ENCODE measurements at regions not wholly inside any gene's neighbourhood (a gene's known extent, or its start where the extent isn't known, plus 50 kb on each side); places are given as distances from the start of the nearest gene placed in this dataset.

- H3K4me1 ChIP-seq (ENCODE audit: control insufficient read depth, insufficient read depth, low read length): no peaks in the 10 kb centered on the region
- DNase-seq (peak; percentile 79), ATAC-seq (ENCODE audit: low read depth) (peak; percentile 93)
- no peaks in the 10 kb centered on the region for H3K27me3 ChIP-seq (ENCODE audit: control insufficient read depth, insufficient read depth, low read length)
- no peak overlapping the region for H2BK15ac ChIP-seq (ENCODE audit: low read depth, low read length)
- peak overlapping the region; percentile 63 for H2AFZ ChIP-seq (replicated peaks; ENCODE audit: low read length, poor library complexity)
- H2AK9ac ChIP-seq (replicated peaks; ENCODE audit: low read depth, low read length, poor library complexity): no peak overlapping the region
- intact Hi-C loops (cut with micrococcal nuclease): loop anchor here (1.0 to 5.0 kb wide), 5 partner anchors 41 to 1228 kb away; partner anchors contain the start of gene GAS1
- no peak overlapping the region for H3K56ac ChIP-seq (ENCODE audit: extremely low read depth, insufficient read depth, low read length)
- H3K36me3 ChIP-seq (ENCODE audit: control insufficient read depth, insufficient read depth, low read length): no peaks in the 10 kb centered on the region
- H3K79me1 ChIP-seq (ENCODE audit: low read depth in 1 of 2, low read length in 2 of 2): no peaks in the 10 kb centered on the region
- ChIA-PET POLR2A (ENCODE audit: unreplicated experiment) (no interaction called here), CTCF (interaction anchor here (0.5 to 3.1 kb wide), 21 partner anchors 10 to 1607 kb away, joined by 3 to 20 read pairs (median 4); no protein-coding TSS in a partner anchor)
- H2BK20ac ChIP-seq (ENCODE audit: low read depth, low read length): 0 out of 2 replicates have a peak overlapping the region, but pooled peaks have one; percentile 2
- dilution Hi-C loops (cut with HindIII; ENCODE audit: low sequenced_read_pairs, unreplicated experiment): no loop called here
- no TSS peak for BruUV-seq (replicated peaks)
- peak; percentile 71 for TF ChIP-seq SMC3 (IDR thresholded peaks at IDR 0.05; ENCODE audit: low read depth, low read length)
- TF ChIP-seq ELK1 (IDR thresholded peaks at IDR 0.05; ENCODE audit: borderline replicate concordance, low read depth, low read length): no peak
- TF ChIP-seq RAD21 (IDR thresholded peaks at IDR 0.05; ENCODE audit: low read length): peak; percentile 84
- TF ChIP-seq MAFK (IDR thresholded peaks at IDR 0.05; ENCODE audit: low read depth, low read length): 0 out of 2 replicates have a peak, but pooled peaks have one; percentile 6
- TF ChIP-seq CEBPB (IDR thresholded peaks at IDR 0.05; ENCODE audit: low read depth, low read length): peak; percentile 96
- peak; percentile 89 for TF ChIP-seq CTCF (conservative IDR thresholded peaks at IDR 0.05; ENCODE audit: low read depth, low read length)
- TF ChIP-seq BHLHE40 (IDR thresholded peaks at IDR 0.05; ENCODE audit: low read depth, low read length): peak; percentile 72
- no peak for TF ChIP-seq RFX5 (IDR thresholded peaks at IDR 0.05; ENCODE audit: low read depth, low read length)
- TF ChIP-seq CHD1 (IDR thresholded peaks at IDR 0.05; ENCODE audit: low read depth, low read length): no peak
- TF ChIP-seq MXI1 (IDR thresholded peaks at IDR 0.05; ENCODE audit: borderline replicate concordance, low read depth, low read length): no peak
- no peak for TF ChIP-seq POLR2A (IDR thresholded peaks at IDR 0.05; ENCODE audit: low read depth, low read length)
- TF ChIP-seq MAZ (IDR thresholded peaks at IDR 0.05; ENCODE audit: borderline replicate concordance, low read depth, low read length): no peak
- H3K23ac ChIP-seq (ENCODE audit: low read depth, low read length): no peak overlapping the region
- H3K4me3 ChIP-seq (ENCODE audit: insufficient read depth, low read depth, low read length): no peak overlapping the region; the same call in 1 of the 2 replicates
- no peaks in the 10 kb centered on the region for H4K20me1 ChIP-seq (ENCODE audit: insufficient read depth, low read length)
- H3K9me1 ChIP-seq (ENCODE audit: insufficient read depth, low read length): no peaks in the 10 kb centered on the region
- H4K91ac ChIP-seq (ENCODE audit: insufficient read depth, low read depth, low read length): no peak overlapping the region
- no peak overlapping the region for H3K9ac ChIP-seq (ENCODE audit: low read depth, low read length)
- 20% methylated on average over 1 of the region's 9 CpGs; no CpG with 5 or more reads in 1 of the 2 experiments for WGBS, 2 experiments (ENCODE audit: extremely low coverage in 2 of 2, insufficient read length in 1 of 2)
- H2BK5ac ChIP-seq (ENCODE audit: low read depth, low read length, poor library complexity, severe bottlenecking): no peak overlapping the region
- peak overlapping the region; percentile 21; the same call in 1 of the 2 replicates for H3K27ac ChIP-seq (ENCODE audit: insufficient read depth, low read length)
- H3K14ac ChIP-seq (replicated peaks; ENCODE audit: low read depth, low read length): no peak overlapping the region
- H4K8ac ChIP-seq (ENCODE audit: low read depth in 2 of 2, low read length in 2 of 2): no peak overlapping the region; a peak in 1 of 4 replicates
- in situ Hi-C loops (cut with MboI; ENCODE audit: low sequenced_read_pairs): no loop called here
- no peak overlapping the region for H2BK120ac ChIP-seq (ENCODE audit: low read depth, low read length)
- peak overlapping the region; percentile 62 for H3K4me2 ChIP-seq (ENCODE audit: low read depth, low read length)
- no peak overlapping the region for H4K5ac ChIP-seq (ENCODE audit: low read depth, low read length)
- no peak overlapping the region for H3K4ac ChIP-seq (ENCODE audit: low read depth, low read length)
- no peak overlapping the region for H2AK5ac ChIP-seq (ENCODE audit: low read depth, low read length)
- no peaks in the 10 kb centered on the region for H3K9me3 ChIP-seq (ENCODE audit: control insufficient read depth, insufficient read depth, low read length)
- peak overlapping the region; percentile 10; the same call in 1 of the 2 replicates for H3K18ac ChIP-seq (ENCODE audit: low read depth, low read length)
These were observed 80.0 kb upstream of the TUT7 start for GRCh38 chr9:86434039-86434726.
